Fibroblast of the aortic adventitia (primary cell): ENCODE measurements at regions not wholly inside any gene's neighbourhood (a gene's known extent, or its start where the extent isn't known, plus 50 kb on each side); places are given as distances from the start of the nearest gene placed in this dataset.

Experiments used
- DNase-seq: peaks from one replicate; pipeline ENCODE4 v3.0.0-alpha.2; 2010; ENCODE audit warnings: low read depth
- H3K4me3 ChIP-seq: 2 replicates; pipeline ENCODE4 v1.5.1; 2011; ENCODE audit warnings: low read depth, mild to moderate bottlenecking, control low read depth, low read length, moderate library complexity
- CTCF ChIP-seq: IDR thresholded peaks from 2 replicates; pipeline ENCODE4 v1.5.1; 2011; ENCODE audit warnings: mild to moderate bottlenecking, low read length, control low read depth, inconsistent platforms; ENCODE audit not compliant: insufficient read depth

- TF ChIP-seq CTCF, result no peak
- H3K4me3 ChIP-seq, result no peak overlapping the region
- no peak for DNase-seq
Measured at GRCh38 chr5:3742750-3743149, 147.1 kb downstream of the IRX1 start.

- DNase-seq, result no peak
- no peak overlapping the region for H3K4me3 ChIP-seq
- no peak for TF ChIP-seq CTCF
Measured at GRCh38 chr5:3751846-3752245, 156.2 kb downstream of the IRX1 start.

GRCh38 chr5:3778000-3778550 is 182.4 kb downstream of the IRX1 start:
- no peak overlapping the region for H3K4me3 ChIP-seq
- DNase-seq, result no peak
- TF ChIP-seq CTCF, result no peak

- DNase-seq, result no peak
- H3K4me3 ChIP-seq, result no peak overlapping the region
- TF ChIP-seq CTCF, result no peak
Measured at GRCh38 chr5:3778945-3779344, 183.3 kb downstream of the IRX1 start.

GRCh38 chr5:3780278-3780677 is 184.6 kb downstream of the IRX1 start:
- H3K4me3 ChIP-seq, result no peak overlapping the region
- TF ChIP-seq CTCF, result no peak
- no peak for DNase-seq

- DNase-seq, result no peak
- H3K4me3 ChIP-seq, result no peak overlapping the region
- TF ChIP-seq CTCF, result no peak
Measured at GRCh38 chr5:3780907-3781306, 185.3 kb downstream of the IRX1 start.

- no peak for DNase-seq
- H3K4me3 ChIP-seq, result no peak overlapping the region
- no peak for TF ChIP-seq CTCF
Measured at GRCh38 chr5:3784854-3785253, 189.2 kb downstream of the IRX1 start.
